SW 1271 (cell line): ENCODE measurements at regions not wholly inside any gene's neighbourhood (a gene's known extent, or its start where the extent isn't known, plus 50 kb on each side); places are given as distances from the start of the nearest gene placed in this dataset.

Source experiments
- DNase-seq, 2 experiments: peaks; one replicate each; lab custom pipeline; 2025; lab: John Stamatoyannopoulos, UW

DNA sequence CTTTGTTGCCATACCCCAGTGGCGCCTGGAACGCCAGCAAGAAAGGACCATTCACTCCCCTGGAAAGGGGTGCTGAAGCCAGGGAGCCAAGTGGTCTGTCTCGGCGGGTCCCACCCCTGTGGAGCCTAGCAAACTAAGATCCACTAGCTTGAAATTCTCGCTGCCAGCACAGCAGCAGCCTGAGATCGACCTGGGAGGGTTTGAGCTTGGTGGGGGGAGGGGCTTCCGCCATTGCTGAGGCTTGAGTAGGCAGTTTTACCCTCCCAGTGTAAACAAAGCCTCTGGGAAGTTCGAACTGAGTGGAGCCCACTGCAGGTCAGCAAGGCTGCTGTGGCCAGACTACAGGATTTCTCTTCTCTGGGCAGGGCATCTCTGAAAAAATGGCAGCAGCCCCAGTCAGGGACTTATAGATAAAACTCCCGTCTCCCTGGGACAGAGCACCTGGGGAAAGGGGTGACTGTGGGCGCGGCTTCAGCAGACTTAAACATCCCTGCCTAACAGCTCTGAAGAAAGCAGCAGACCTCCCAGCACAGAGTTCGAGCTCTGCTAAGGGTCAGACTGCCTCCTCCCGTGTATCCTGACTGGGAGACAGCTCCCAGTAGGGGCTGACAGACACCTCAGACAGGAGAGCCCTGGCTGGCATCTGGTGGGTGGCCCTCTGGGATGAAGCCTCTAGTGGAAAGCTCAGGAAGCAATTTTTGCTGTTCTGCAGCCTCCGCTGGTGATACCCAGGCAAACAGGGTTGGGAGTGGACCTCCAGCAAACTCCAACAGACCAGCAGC is 281.1 kb upstream of the SP4 start:
- no peak for DNase-seq

DNA sequence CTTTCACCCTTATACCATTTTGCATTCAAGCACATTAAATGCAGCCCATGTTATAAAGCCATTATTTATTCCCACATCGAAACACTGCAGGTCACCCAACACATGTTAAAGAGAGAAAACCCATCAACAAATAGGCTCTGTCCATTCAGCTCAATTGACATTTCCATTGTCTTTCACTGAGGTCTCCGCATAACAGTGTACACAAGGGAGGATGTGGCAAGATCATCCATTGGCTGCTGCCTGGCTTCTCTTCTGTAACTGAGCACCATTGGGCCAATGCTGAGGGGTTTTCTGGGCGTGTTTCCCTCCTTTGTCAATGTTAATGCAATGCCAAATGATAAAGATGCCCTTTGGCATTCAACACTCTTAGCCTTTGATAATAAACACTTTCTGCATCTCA is 278.1 kb upstream of the SP4 start:
- no peak for DNase-seq

DNA sequence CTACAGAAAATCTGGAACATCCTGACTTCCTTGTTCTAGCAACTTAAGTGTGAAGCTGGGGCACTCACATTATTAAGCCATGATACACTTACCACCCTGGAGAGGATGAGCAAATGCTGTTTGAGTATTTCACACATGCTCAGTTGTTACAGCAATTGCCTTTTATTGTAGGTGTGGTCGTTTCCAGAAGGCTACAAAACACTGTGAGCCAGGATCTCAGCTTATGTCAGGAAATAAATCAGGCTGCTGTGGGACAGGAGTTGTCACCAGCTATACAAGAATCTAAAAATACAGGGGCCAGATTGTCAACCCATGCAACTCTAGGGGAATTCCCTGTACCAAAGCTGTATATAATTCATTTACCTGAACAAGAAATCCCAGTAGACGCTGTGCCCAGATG is 273.3 kb upstream of the SP4 start:
- DNase-seq = no peak

DNA sequence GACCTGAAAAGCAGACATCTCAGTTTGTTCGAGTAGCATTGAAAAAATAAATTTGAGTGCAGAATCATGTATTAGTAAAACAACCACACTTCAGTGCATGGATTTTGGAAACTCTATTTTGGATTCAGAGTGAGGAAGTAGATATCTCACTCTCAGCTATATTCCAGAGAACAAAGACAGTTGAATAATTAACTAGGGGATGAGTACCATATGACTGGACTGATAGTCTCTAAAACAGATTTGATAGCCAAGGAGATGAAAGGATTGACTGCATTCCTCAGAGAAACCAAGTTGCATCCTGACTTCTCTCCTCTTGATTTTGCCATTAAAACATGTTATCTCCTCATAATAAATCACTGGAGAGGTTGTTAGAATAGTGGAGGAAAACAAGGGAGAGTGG is 268.4 kb upstream of the SP4 start:
- DNase-seq = no peak

DNA sequence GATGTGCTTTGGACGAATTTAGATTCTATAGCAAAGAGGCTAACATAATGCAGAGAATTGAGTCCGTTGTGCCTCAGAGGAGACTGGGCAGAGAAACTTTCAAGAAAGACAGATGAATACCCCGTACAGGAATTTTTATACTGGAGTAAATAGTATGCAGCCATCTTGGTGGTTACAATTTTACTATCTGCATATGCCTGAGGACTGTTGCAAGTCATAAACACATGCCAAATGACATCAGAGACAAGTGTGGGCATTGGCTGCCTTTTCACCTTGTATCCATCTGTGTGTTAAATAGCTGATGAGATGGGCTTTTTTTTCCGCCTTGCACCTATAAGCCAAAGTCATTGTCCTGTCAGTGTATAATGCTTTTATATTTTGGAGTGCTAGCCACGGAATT is 267.5 kb upstream of the SP4 start:
- DNase-seq = no peak

DNA sequence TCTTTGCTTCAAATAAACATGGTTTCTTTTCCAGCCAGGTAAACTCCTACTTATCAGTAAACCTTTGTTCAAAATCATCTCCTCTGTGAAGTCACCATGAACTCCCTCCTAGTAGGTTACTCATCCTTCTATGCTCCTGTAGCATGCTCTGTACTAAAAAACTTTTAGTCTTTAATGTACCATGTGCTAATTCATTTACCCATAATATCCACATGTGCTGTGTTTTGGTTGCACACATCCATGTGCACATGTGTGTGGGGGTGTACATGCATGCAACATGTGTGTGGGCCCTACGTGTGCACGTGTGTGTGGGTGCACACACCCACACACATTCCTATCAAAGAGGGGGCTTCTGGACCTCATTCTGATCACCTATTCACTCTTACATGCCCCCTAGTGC is 259.9 kb upstream of the SP4 start:
- DNase-seq = no peak

DNA sequence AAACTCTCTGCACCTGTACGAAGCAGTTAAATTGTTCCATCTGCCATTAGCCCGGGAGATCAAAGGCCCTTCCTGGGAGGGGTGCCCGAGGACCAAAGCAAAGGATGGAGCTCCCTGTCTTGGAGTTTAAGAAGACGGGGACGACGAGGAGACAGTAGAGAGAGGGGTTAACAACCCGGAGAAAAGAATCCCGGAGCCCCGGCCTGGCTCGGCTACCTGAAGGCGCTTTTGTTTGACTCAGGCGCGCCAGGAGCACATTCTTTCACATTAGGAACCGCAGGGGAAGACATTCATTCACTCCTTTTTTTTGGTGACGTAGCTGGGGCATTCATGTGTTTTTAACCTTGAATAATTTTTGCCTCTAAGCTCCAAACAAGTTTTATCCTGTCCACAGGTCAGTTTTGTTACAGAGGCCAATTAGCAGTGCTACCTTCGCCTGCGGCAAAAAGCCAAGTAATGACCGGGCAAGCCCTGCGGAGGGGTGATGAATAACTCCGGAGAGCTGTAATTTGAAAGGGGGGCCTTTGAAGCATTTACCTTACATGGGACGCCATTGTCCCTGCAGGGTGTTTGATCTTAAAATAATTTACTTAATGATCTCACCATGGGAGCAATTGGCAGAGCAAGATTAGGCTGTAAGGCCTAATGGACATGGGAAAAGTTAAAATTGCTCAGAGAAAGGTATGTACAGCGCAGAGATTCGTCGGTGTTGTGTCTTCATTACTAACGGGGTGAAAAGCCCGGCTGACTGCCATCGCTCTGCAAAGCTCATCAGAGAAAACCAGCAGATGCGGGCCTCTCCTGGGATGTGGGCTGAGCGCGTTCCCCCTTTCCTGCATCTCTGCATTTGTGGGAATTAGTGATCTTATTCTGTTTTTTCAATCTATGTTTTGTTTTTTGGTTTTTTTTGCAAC is 258.0 kb upstream of the SP4 start:
- DNase-seq = no peak

DNA sequence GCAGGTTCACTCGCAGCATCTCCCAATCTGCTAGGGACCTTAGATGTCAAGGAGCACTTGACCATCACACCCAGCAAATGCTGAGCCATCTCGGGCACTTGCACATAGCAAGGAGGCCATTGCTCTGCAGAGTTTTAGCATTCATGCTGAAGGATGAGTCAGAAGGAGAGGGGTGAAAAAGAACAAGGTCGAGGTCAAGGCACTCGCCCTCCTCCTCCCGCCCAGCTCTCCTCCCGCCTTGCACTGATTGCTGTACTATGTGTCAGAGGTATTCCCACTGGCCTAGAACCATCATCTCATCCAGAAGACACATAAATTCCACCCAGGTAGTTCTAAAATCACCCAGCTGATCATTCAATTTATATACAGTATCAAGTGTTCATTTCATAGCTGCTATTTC is 255.1 kb upstream of the SP4 start:
- DNase-seq = no peak

DNA sequence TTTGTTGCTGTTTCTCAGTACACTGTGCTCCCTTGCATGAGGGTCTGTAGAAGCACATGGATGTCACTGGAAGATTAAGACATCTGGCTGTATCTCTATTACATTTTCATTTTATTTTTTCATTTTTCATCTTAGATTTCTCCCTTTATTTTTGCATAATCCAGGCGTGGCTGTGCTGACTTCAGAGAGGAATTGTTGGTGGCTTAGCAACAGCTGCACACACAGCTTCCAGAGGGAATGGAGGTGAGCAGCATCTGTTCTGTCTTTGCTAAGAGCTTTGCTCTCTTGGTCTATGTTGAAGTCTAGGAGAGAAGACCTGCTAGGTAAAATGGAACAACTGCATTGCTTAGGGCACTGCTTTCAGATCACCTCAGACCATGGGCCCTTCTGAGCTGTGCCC is 254.4 kb upstream of the SP4 start:
- DNase-seq = no peak

DNA sequence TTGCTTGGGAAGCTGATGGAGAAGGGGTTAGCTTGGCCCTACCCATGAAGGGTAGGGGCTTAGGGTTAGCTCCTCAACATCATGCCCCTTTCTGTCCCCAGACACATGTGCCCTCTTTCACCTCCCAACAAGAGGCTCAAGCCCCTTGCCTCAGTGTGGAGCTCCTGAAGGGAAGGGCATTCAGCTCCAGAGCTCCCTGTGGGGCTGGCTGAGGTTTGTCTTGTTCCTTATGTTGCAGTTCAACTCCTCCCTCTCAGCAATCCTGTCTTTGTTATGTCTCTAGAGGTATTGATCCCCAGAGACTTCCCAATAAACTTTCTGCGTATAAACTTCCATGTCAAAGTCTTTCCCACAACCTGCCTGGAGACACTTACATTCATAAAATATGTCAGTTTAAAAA is 252.2 kb upstream of the SP4 start:
- DNase-seq = no peak

DNA sequence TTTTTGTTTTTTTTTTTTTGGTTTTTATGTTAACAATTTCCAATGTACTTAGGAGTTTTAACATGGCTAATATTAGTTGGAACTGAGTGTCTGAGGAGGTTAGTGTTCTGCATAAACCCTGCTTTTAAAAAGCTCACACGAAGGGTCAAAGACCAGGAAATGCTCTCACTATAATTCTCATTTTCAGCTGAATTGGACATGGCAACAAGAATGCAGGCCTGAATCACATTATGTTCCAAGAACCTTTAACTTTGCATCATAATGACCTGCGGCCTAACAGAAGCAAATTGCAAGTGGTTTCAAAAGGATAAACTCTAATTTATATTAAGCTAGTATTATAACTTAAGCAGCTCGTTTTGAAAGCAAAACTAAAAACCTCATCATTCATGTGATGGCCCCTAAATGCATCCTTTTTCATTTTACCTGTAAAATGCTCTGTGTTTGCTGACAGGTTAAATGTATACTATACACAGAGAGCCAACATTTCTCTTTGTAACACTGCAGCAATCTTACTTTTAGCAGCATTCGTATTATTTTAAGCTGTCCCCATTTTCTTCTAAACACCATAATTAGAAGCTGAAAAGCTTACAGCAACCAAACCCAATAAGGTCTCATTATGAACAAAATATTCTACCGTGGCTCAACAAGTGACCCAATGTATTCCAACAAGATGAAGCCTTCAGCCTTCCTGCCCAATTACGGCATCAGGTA is 242.8 kb upstream of the SP4 start:
- no peak for DNase-seq

DNA sequence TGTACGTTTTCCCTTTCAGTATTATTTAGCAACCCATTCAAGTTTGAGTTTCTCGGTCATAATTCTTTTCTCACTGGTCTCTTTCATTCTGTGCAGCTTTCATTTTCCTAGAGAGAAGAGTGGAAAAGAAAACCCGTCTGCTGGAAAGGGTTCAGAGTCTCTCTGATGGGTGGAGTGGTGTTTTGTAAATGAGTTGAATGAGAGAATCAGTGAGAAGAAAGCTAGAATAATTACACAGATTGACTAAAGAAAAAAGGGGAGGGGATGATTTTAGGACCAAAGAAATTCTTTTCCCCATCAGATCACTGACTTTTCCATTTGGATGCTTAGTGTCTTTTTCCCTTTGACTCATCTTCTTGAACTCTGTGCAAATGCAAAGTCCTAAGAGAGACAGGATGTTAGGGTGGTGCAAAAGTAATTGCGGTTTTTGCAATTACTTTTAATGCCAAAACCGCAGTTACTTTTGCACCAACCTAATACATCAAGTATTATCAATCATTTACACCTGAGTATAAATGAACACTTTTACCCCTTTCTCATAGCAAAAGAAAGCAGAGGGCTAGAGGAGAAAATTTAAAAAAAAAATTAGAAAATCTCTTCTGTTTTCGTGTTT is 242.1 kb upstream of the SP4 start:
- no peak for DNase-seq

DNA sequence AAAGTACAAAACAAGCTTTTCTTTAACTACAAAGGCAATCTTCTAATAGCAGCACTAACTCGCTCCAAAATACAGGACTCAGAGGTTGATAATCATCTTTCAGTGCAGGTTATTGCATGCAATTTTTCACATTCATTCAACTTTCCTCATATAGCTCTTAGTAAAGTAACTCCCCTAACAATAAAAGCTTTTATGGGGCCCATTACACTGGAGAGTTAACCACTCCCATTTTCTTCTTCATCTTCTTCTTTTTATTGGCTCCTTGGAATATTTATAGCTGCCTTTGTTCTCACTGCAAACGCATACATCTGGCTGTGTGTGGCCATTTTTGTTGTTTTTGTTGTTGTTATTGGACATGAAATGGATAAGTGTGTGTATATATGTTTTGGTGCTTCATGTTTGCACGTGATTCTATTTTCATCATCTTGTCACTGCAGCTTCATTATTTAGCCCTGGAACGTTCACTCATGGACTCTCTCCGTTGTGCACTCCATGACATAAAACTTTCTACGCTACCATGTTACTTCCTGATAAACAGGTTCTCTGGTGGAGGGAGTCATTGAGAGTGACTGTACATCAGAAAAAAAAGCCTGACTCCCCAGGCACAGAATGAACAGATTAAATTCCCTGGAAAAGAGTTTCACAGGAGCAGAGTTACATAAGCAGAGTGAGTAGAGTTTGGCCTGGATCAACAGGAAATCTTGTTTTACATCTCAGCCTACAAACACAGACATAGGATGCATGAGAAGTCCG is 236.4 kb upstream of the SP4 start:
- no peak for DNase-seq

DNA sequence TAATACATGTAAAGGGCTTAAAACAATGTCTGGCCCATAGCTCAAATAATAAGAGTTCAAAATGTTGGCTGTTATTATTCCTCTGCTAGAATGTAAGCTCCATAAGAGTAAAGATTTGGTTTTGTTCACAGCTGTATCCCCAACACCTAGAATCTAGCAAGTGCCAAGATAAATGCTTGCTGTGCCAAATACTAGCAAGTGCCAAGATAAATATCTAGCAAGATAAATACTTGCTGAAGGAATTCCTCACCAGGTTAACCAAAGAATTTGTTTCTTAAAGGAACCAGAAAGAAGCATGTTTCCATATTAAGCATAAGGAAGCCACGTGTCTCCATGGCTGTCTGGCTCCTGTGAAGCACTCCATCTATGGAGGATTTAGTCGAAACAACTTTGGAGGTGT is 235.2 kb upstream of the SP4 start:
- DNase-seq = no peak

DNA sequence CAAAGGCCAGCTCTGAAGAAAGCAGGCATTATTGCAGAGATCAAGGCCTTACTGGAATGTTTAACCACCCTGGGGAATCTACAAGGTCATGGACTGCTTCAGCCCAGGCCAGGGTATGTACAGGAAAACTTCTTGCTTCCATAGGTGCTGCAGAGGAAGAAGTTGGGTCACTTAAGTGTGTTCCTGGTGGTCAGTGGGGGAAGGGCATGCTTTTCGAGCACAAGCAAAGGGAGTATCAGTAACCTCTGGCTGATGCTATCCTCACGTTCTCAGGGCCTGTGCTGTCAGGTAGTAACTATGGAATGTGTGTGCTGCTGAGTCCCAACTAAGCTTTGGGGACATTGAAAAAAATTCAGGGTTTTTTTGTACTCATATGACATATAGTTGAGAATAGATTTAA is 234.0 kb upstream of the SP4 start:
- no peak for DNase-seq

DNA sequence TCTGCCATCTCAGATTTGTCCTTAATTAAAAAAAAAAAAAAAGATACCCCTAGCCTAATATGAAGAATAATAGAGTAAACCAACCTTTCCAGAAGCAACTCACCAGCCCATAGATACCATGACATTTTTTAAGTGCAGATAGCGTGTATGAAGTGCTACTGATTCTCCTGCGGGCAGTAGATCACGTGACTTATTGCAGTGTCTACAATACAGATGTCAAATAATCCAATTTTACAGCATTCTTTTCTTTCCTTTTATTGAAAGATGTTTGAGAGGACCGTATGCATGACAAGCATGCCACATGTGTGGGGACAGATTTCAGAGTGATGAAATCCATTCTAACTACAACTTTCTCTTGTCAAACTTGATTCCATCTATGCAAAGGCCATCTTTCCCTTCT is 232.9 kb upstream of the SP4 start:
- no peak for DNase-seq

DNA sequence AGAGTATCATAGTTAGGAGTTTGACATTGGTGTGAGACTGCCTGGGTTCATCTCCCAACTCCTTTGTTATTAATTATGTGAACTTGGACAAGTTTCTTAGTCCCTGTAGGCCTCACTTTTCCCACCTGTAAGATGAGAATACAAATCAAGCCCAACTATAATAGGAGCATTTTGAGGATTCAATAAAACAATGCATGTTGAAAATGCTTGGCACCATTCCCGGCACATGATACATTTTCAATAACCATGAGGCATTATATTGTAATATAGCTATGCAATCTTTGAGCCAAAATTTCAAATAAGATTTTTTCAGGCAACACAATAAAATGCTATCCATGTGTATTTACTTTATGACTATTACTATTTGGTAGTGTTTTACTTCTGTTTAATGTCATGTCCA is 229.0 kb upstream of the SP4 start:
- no peak for DNase-seq

DNA sequence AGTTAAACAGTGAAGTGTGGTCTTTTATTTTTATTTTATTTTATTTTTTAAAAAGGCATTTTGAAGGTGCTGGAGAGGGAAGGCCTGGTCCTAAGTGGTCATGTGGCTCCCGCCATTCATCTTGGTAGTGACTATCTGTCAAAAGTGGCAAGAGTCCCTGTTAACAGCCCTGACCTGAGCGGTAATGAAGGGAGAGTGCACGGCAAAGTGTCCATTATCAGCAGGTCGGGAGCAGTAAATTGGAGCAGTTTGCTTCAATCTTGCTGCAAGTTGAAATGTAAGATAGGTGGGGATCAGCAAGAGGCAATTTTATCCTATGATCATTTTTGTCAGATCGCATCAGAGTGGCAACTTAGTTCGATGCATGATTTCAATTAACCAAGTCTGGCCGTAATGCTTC is 227.4 kb upstream of the SP4 start:
- no peak for DNase-seq

DNA sequence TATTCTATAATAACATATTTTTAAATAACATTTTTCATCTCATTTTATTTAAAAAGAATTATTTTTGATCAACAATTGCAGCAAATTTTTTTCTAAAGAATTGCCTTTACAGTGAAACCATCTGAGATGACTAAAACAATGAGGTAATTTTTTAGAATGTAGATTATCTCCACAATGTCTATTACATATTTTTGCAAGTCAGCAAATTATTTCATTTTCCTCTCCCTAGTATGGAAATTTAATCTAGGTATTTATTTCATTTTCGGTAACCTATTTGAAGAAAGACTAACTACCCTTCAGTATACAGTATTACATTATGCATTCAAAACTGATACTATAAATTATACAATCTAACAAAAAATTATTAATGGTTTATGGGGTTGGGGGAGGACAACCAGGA is 213.2 kb upstream of the SP4 start:
- no peak for DNase-seq

DNA sequence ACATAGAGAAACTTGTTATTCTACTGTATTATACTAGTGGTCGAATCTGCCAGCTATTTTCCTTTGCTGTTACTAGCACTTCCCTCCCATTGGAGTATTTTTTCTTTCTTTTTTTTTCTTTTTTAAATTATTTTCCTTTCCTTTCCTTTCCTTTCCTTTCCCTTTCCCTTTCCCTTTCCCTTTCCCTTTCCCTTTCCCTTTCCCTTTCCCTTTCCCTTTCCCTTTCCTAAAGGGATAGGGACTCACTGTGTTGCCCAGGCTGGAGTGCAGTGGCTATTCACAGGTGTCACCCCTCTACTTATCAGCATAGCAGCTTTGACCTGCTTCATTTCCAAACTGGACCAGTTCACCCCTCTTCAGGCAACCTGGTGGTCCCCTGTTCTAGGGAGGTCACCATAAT is 212.6 kb upstream of the SP4 start:
- no peak for DNase-seq

DNA sequence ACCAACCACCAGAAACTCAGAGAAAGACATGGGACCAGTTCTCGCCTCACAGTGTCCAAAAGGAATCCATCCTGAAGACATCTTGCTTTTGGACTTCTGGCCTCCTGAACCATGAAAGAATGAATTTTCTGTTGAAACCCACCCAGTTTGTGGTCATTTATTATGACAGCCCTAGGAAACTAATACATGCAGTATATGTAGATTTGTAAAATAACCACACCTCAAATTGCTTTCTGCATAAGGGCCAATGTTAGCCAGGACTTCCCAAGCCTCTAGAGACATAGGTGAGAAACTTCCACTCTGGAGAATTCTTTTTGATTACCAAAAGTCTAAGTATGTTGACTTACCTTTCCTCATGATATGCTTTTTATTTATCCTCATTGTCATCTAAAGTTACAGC is 210.5 kb upstream of the SP4 start:
- no peak for DNase-seq

DNA sequence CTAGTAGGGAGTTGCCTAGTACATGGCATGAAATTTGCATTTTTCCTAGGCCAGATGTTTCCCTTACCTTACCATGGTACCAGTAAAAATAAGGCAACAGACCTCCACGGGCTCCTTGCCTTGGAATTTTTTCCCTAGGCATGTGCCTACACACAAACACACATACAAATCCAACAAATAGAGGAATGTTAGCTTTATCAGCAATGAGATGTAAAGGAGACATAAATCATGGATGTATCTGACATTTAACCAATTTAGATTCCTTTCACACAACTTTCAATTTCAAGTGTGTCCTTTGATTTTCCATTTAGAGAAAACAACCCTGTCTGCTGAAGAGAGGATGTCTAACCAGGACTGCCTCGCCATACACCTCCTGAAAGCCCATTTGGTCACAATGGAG is 209.7 kb upstream of the SP4 start:
- DNase-seq = no peak
